ENCODE measurements at regions not wholly inside any gene's neighbourhood (a gene's known extent, or its start where the extent isn't known, plus 50 kb on each side); places are given as distances from the start of the nearest gene placed in this dataset.
"Not testable (repeated sequence)": the region's sequence is repeated elsewhere in the genome, so short reads cannot be mapped to it uniquely, and the experiment has no call there.

GRCh38 chr11:13614918-13615317, 53.5 kb upstream of the FAR1 start:
- H3K4me3 Mint-ChIP-seq; H3K27ac Mint-ChIP-seq; intact Hi-C loops (cut with micrococcal nuclease); CTCF ChIA-PET; H3K4me1 Mint-ChIP-seq (ENCODE audit: low read depth); DNase-seq; H3K27me3 Mint-ChIP-seq (ENCODE audit: low read depth); H3K36me3 Mint-ChIP-seq (ENCODE audit: low read depth): not testable (repeated sequence)
- H3K9me3 Mint-ChIP-seq: peaks cover 23% of the 10 kb centered on the region

- Mint-ChIP-seq H3K27ac (no peak overlapping the region), H3K9me3 (no peaks in the 10 kb centered on the region), H3K27me3 (ENCODE audit: low read depth) (peaks cover 2% of the 10 kb centered on the region), H3K36me3 (ENCODE audit: low read depth) (no peaks in the 10 kb centered on the region), H3K4me1 (ENCODE audit: low read depth) (no peaks in the 10 kb centered on the region), H3K4me3 (no peak overlapping the region)
- DNase-seq: no peak
- CTCF ChIA-PET: interaction anchor here (0.6 kb wide), 1 partner anchor 990 kb away, joined by 3 read pairs; no protein-coding TSS in a partner anchor
- intact Hi-C loops (cut with micrococcal nuclease): no loop called here
Measured at GRCh38 chr11:13608656-13609055, 59.8 kb upstream of the FAR1 start.

- no peak overlapping the region for H3K27ac Mint-ChIP-seq
- H3K4me1 Mint-ChIP-seq (ENCODE audit: low read depth): no peaks in the 10 kb centered on the region
- no peaks in the 10 kb centered on the region for H3K9me3 Mint-ChIP-seq
- intact Hi-C loops (cut with micrococcal nuclease): no loop called here
- no peak for DNase-seq
- CTCF ChIA-PET: no interaction called here
- peaks cover 2% of the 10 kb centered on the region for H3K27me3 Mint-ChIP-seq (ENCODE audit: low read depth)
- no peak overlapping the region for H3K4me3 Mint-ChIP-seq
- no peaks in the 10 kb centered on the region for H3K36me3 Mint-ChIP-seq (ENCODE audit: low read depth)
Measured at GRCh38 chr11:13606701-13607100, 61.8 kb upstream of the FAR1 start.

GRCh38 chr11:13603661-13604060, 64.8 kb upstream of the FAR1 start:
- no peaks in the 10 kb centered on the region for H3K9me3 Mint-ChIP-seq
- intact Hi-C loops (cut with micrococcal nuclease): no loop called here
- no peaks in the 10 kb centered on the region for H3K36me3 Mint-ChIP-seq (ENCODE audit: low read depth)
- CTCF ChIA-PET: no interaction called here
- H3K4me3 Mint-ChIP-seq: no peak overlapping the region
- no peak overlapping the region for H3K27ac Mint-ChIP-seq
- DNase-seq: no peak
- peaks cover 3% of the 10 kb centered on the region for H3K27me3 Mint-ChIP-seq (ENCODE audit: low read depth)
- no peaks in the 10 kb centered on the region for H3K4me1 Mint-ChIP-seq (ENCODE audit: low read depth)

GRCh38 chr11:13602844-13603243, 65.6 kb upstream of the FAR1 start:
- Mint-ChIP-seq H3K36me3 (ENCODE audit: low read depth) (no peaks in the 10 kb centered on the region), H3K4me1 (ENCODE audit: low read depth) (no peaks in the 10 kb centered on the region), H3K27ac (no peak overlapping the region), H3K9me3 (no peaks in the 10 kb centered on the region), H3K27me3 (ENCODE audit: low read depth) (peaks cover 3% of the 10 kb centered on the region), H3K4me3 (no peak overlapping the region)
- CTCF ChIA-PET: no interaction called here
- intact Hi-C loops (cut with micrococcal nuclease): no loop called here
- DNase-seq: no peak

- Mint-ChIP-seq H3K27ac (no peak overlapping the region), H3K9me3 (no peaks in the 10 kb centered on the region), H3K36me3 (ENCODE audit: low read depth) (no peaks in the 10 kb centered on the region), H3K4me1 (ENCODE audit: low read depth) (no peaks in the 10 kb centered on the region), H3K4me3 (no peak overlapping the region), H3K27me3 (ENCODE audit: low read depth) (peaks cover 5% of the 10 kb centered on the region)
- intact Hi-C loops (cut with micrococcal nuclease): no loop called here
- no peak for DNase-seq
- CTCF ChIA-PET: no interaction called here
Measured at GRCh38 chr11:13596611-13597326, 71.7 kb upstream of the FAR1 start.

GRCh38 chr11:13595166-13595565, 73.3 kb upstream of the FAR1 start:
- intact Hi-C loops (cut with micrococcal nuclease): no loop called here
- no peaks in the 10 kb centered on the region for H3K4me1 Mint-ChIP-seq (ENCODE audit: low read depth)
- DNase-seq: no peak
- CTCF ChIA-PET: no interaction called here
- no peaks in the 10 kb centered on the region for H3K9me3 Mint-ChIP-seq
- H3K27me3 Mint-ChIP-seq (ENCODE audit: low read depth): peaks cover 3% of the 10 kb centered on the region
- H3K27ac Mint-ChIP-seq: no peak overlapping the region
- H3K36me3 Mint-ChIP-seq (ENCODE audit: low read depth): no peaks in the 10 kb centered on the region
- H3K4me3 Mint-ChIP-seq: no peak overlapping the region

GRCh38 chr11:13594044-13594443, 74.4 kb upstream of the FAR1 start:
- CTCF ChIA-PET: no interaction called here

GRCh38 chr11:13578514-13579140, 82.8 kb upstream of the PTH start:
- CTCF ChIA-PET: no interaction called here
- Mint-ChIP-seq H3K4me1 (ENCODE audit: low read depth) (no peaks in the 10 kb centered on the region), H3K27me3 (ENCODE audit: low read depth) (peaks cover 16% of the 10 kb centered on the region), H3K36me3 (ENCODE audit: low read depth) (no peaks in the 10 kb centered on the region), H3K4me3 (no peak overlapping the region), H3K27ac (no peak overlapping the region), H3K9me3 (no peaks in the 10 kb centered on the region)
- intact Hi-C loops (cut with micrococcal nuclease): no loop called here
- DNase-seq: no peak

More at GRCh38 chr11:13594044-13594443, 74.4 kb upstream of the FAR1 start:
- peaks cover 4% of the 10 kb centered on the region for H3K27me3 Mint-ChIP-seq (ENCODE audit: low read depth)
- intact Hi-C loops (cut with micrococcal nuclease): no loop called here
- H3K27ac Mint-ChIP-seq: no peak overlapping the region
- H3K9me3 Mint-ChIP-seq: no peaks in the 10 kb centered on the region
- H3K4me1 Mint-ChIP-seq (ENCODE audit: low read depth): no peaks in the 10 kb centered on the region
- no peak overlapping the region for H3K4me3 Mint-ChIP-seq
- DNase-seq: no peak
- no peaks in the 10 kb centered on the region for H3K36me3 Mint-ChIP-seq (ENCODE audit: low read depth)

- CTCF ChIA-PET: no interaction called here
- no peak for DNase-seq
- H3K36me3 Mint-ChIP-seq (ENCODE audit: low read depth): no peaks in the 10 kb centered on the region
- H3K27ac Mint-ChIP-seq: no peak overlapping the region
- H3K4me1 Mint-ChIP-seq (ENCODE audit: low read depth): no peaks in the 10 kb centered on the region
- intact Hi-C loops (cut with micrococcal nuclease): no loop called here
- H3K9me3 Mint-ChIP-seq: no peaks in the 10 kb centered on the region
- H3K4me3 Mint-ChIP-seq: no peak overlapping the region
- H3K27me3 Mint-ChIP-seq (ENCODE audit: low read depth): peaks cover 18% of the 10 kb centered on the region
Measured at GRCh38 chr11:13577881-13578280, 82.1 kb upstream of the PTH start.

GRCh38 chr11:13576995-13577394, 81.2 kb upstream of the PTH start:
- peaks cover 18% of the 10 kb centered on the region for H3K27me3 Mint-ChIP-seq (ENCODE audit: low read depth)
- no peaks in the 10 kb centered on the region for H3K9me3 Mint-ChIP-seq
- H3K36me3 Mint-ChIP-seq (ENCODE audit: low read depth): no peaks in the 10 kb centered on the region
- no peaks in the 10 kb centered on the region for H3K4me1 Mint-ChIP-seq (ENCODE audit: low read depth)
- CTCF ChIA-PET: no interaction called here
- intact Hi-C loops (cut with micrococcal nuclease): no loop called here
- H3K27ac Mint-ChIP-seq: no peak overlapping the region
- DNase-seq: no peak
- no peak overlapping the region for H3K4me3 Mint-ChIP-seq

- H3K4me1 Mint-ChIP-seq (ENCODE audit: low read depth); H3K27ac Mint-ChIP-seq; CTCF ChIA-PET; H3K4me3 Mint-ChIP-seq; DNase-seq; H3K36me3 Mint-ChIP-seq (ENCODE audit: low read depth); H3K9me3 Mint-ChIP-seq; intact Hi-C loops (cut with micrococcal nuclease): not testable (repeated sequence)
- peaks cover 17% of the 10 kb centered on the region for H3K27me3 Mint-ChIP-seq (ENCODE audit: low read depth)
Measured at GRCh38 chr11:13575385-13575784, 79.6 kb upstream of the PTH start.

- intact Hi-C loops (cut with micrococcal nuclease): no loop called here
- no peaks in the 10 kb centered on the region for H3K4me1 Mint-ChIP-seq (ENCODE audit: low read depth)
- H3K4me3 Mint-ChIP-seq: no peak overlapping the region
- CTCF ChIA-PET: no interaction called here
- H3K9me3 Mint-ChIP-seq: no peaks in the 10 kb centered on the region
- no peaks in the 10 kb centered on the region for H3K36me3 Mint-ChIP-seq (ENCODE audit: low read depth)
- peaks cover 15% of the 10 kb centered on the region for H3K27me3 Mint-ChIP-seq (ENCODE audit: low read depth)
- H3K27ac Mint-ChIP-seq: no peak overlapping the region
- DNase-seq: no peak
Measured at GRCh38 chr11:13567551-13567950, 71.8 kb upstream of the PTH start.
